Tibial artery (tissue), 4 donors: ENCODE measurements at regions not wholly inside any gene's neighbourhood (a gene's known extent, or its start where the extent isn't known, plus 50 kb on each side); places are given as distances from the start of the nearest gene placed in this dataset.
"Not testable (repeated sequence)": the region's sequence is repeated elsewhere in the genome, so short reads cannot be mapped to it uniquely, and the experiment has no call there.

Source experiments
- DNase-seq, 2 donors: peaks; one replicate each; pipeline ENCODE4 v3.0.0-alpha.2; 2019
- H3K27ac ChIP-seq, 2 donors: fragments of 200-600 bp; sonication (generic) in 1 of 2; 1 replicate in 1 of 2; 2 replicates in 1 of 2; pipeline ENCODE4 v1.5.1; 2018 to 2019; ENCODE audit warnings: mild to moderate bottlenecking in 1 of 2
- H3K27me3 ChIP-seq, 2 donors: fragments of 200-600 bp; sonication (generic) in 1 of 2; one replicate each; pipeline versions ENCODE4 v1.5.1 to v1.6.0; 2016 to 2019
- H3K36me3 ChIP-seq, 3 donors: fragments of 200-600 bp; sonication (generic) in 2 of 3; one replicate each; pipeline ENCODE4 v1.5.1; 2016 to 2019; ENCODE audit warnings: mild to moderate bottlenecking in 2 of 3
- H3K4me1 ChIP-seq, 4 donors: fragments of 200-600 bp; sonication (generic) in 2 of 4; 1 replicate in 3 of 4; 2 replicates in 1 of 4; pipeline ENCODE4 v1.5.1; 2016 to 2019
- H3K4me3 ChIP-seq, 2 donors: fragments of 200-600 bp; sonication (generic) in 1 of 2; 1 replicate in 1 of 2; 2 replicates in 1 of 2; pipeline ENCODE4 v1.5.1; 2018 to 2019; ENCODE audit warnings: mild to moderate bottlenecking in 2 of 2
- H3K9me3 ChIP-seq, 3 donors: fragments of 200-600 bp; sonication (generic) in 1 of 3; one replicate each; pipeline ENCODE4 v1.5.1; 2016 to 2019
- intact Hi-C: fragments of 100-400 bp; cut with DNase I; formaldehyde crosslinking; loops from one replicate; pipeline ENCODE4 v1.15.0; 2023; ENCODE audit warnings: low total_unique reads
- TF ChIP-seq, protein P1 (sequence below), 2 experiments: fragments of 200-600 bp in 1 of 2; fragments of 450-650 bp in 1 of 2; IDR thresholded peaks; one replicate each; pipeline ENCODE4 v1.5.1; 2017 to 2019; ENCODE audit warnings: antibody characterized with exemption in 2 of 2, mild to moderate bottlenecking in 1 of 2, moderate library complexity in 1 of 2

- Histone ChIP-seq H3K4me1 (no peaks in the 10 kb centered on the region), H3K4me3 (no peak overlapping the region), H3K27ac (no peak overlapping the region), H3K27me3 (no peaks in the 10 kb centered on the region), H3K36me3 (no peaks in the 10 kb centered on the region), H3K9me3 (no peaks in the 10 kb centered on the region)
- TF ChIP-seq, protein P1, sequence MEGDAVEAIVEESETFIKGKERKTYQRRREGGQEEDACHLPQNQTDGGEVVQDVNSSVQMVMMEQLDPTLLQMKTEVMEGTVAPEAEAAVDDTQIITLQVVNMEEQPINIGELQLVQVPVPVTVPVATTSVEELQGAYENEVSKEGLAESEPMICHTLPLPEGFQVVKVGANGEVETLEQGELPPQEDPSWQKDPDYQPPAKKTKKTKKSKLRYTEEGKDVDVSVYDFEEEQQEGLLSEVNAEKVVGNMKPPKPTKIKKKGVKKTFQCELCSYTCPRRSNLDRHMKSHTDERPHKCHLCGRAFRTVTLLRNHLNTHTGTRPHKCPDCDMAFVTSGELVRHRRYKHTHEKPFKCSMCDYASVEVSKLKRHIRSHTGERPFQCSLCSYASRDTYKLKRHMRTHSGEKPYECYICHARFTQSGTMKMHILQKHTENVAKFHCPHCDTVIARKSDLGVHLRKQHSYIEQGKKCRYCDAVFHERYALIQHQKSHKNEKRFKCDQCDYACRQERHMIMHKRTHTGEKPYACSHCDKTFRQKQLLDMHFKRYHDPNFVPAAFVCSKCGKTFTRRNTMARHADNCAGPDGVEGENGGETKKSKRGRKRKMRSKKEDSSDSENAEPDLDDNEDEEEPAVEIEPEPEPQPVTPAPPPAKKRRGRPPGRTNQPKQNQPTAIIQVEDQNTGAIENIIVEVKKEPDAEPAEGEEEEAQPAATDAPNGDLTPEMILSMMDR (IDR thresholded peaks at IDR 0.05): no peak
- no peak for DNase-seq
- intact Hi-C loops: no loop called here
Observed at GRCh38 chr18:67455890-67456501, 60.5 kb downstream of the DSEL start.

GRCh38 chr18:67453901-67454300 is 62.6 kb downstream of the DSEL start:
- TF ChIP-seq, protein P1 (IDR thresholded peaks at IDR 0.05): no peak
- Histone ChIP-seq H3K9me3 (peaks cover 0 to 3% (median 0%) of the 10 kb centered on the region in 3 donors), H3K27me3 (no peaks in the 10 kb centered on the region), H3K4me3 (no peak overlapping the region), H3K4me1 (no peaks in the 10 kb centered on the region), H3K27ac (no peak overlapping the region), H3K36me3 (no peaks in the 10 kb centered on the region)
- intact Hi-C loops: no loop called here
- no peak for DNase-seq

GRCh38 chr18:67451960-67452359 is 64.6 kb downstream of the DSEL start:
- intact Hi-C loops: no loop called here
- Histone ChIP-seq H3K4me3 (no peak overlapping the region), H3K27me3 (no peaks in the 10 kb centered on the region), H3K27ac (no peak overlapping the region), H3K4me1 (no peaks in the 10 kb centered on the region), H3K9me3 (peaks cover 0 to 3% (median 0%) of the 10 kb centered on the region in 3 donors), H3K36me3 (no peaks in the 10 kb centered on the region)
- no peak for DNase-seq
- TF ChIP-seq, protein P1 (IDR thresholded peaks at IDR 0.05): no peak

DNA sequence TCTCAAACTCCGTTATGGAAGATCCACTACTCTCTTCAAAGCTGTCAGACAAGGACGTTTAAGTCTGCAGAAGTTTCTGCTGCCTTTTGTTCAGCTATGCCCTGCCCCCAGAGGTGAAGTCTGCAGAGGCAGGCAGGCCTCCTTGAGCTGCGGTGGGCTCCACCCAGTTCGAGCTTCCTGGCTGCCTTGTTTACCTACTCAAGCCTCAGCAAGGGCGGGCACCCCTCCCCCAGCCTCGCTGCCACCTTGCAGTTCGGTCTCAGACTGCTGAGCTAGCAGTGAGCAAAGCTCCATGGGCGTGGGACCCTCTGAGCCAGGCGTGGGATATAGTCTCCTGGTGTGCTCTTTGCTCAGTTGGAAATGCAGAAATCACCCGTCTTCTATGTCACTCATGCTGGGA is 65.4 kb downstream of the DSEL start:
- H3K9me3 ChIP-seq, H3K4me3 ChIP-seq, H3K36me3 ChIP-seq, DNase-seq, intact Hi-C loops, H3K4me1 ChIP-seq, H3K27me3 ChIP-seq, H3K27ac ChIP-seq: not testable (repeated sequence)

DNA sequence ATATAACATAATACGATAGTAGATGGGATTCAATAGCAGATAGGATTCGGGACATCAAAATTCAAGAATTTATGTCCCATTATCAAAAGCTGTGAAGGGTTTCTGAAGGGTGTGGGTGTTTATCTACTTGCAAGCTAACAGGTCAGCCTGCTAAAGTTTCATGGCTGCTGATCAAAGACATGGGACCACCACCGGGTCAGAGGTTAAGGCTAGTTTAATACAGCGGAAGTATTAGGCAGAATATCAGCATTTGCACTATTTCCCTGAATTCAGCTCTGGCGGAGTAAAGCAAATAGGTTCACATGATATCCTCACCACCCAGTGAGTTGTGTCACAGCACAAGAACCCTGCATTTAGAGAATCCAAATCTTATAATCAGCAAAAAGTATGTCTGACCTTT is 82.5 kb downstream of the DSEL start:
- TF ChIP-seq, protein P1 (IDR thresholded peaks at IDR 0.05): no peak
- no peaks in the 10 kb centered on the region for H3K36me3 ChIP-seq
- no peaks in the 10 kb centered on the region for H3K27me3 ChIP-seq
- no peaks in the 10 kb centered on the region for H3K9me3 ChIP-seq
- DNase-seq: no peak
- no peak overlapping the region for H3K4me3 ChIP-seq
- H3K27ac ChIP-seq: no peak overlapping the region
- intact Hi-C loops: no loop called here
- H3K4me1 ChIP-seq: no peaks in the 10 kb centered on the region

DNA sequence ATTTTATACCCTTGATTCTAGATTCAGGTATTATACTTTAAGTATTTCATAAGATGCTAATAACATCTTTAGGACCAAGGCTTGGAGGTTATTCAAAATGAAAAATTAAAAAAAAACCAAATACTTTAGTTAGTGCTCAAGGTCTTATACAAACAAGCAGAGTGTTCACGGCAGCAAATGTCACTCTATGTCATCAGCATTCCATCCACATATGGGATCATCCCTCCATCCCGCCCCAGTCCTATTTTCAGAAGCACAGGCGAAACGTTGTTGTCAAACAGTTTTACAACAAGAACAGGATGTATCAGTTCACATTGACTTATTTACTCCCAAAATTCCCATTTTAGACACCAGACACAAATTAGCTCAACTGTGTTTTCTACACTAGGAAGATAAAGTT is 83.7 kb downstream of the DSEL start:
- no peak for DNase-seq

More for the DNA sequence above, 83.7 kb downstream of the DSEL start:
- H3K4me1 ChIP-seq: no peaks in the 10 kb centered on the region
- TF ChIP-seq, protein P1 (IDR thresholded peaks at IDR 0.05): no peak
- intact Hi-C loops: no loop called here
- no peaks in the 10 kb centered on the region for H3K9me3 ChIP-seq
- no peaks in the 10 kb centered on the region for H3K36me3 ChIP-seq
- no peak overlapping the region for H3K27ac ChIP-seq
- H3K4me3 ChIP-seq: no peak overlapping the region
- H3K27me3 ChIP-seq: no peaks in the 10 kb centered on the region
